ENCODE measurements at regions not wholly inside any gene's neighbourhood (a gene's known extent, or its start where the extent isn't known, plus 50 kb on each side); places are given as distances from the start of the nearest gene placed in this dataset.

GRCh38 chr2:12452185-12452584 is 264.6 kb upstream of the TRIB2 start:
- no peak for TF ChIP-seq CTCF (IDR thresholded peaks at IDR 0.05; ENCODE audit: borderline replicate concordance, control extremely low read depth, extremely low read depth, insufficient read depth, missing control alignments)
- DNase-seq (ENCODE audit: low spot score): no peak
- in situ Hi-C loops (cut with MboI; ENCODE audit: low sequenced_read_pairs, unreplicated experiment): no loop called here

GRCh38 chr2:12453731-12454130 is 263.0 kb upstream of the TRIB2 start:
- no peak for TF ChIP-seq CTCF (IDR thresholded peaks at IDR 0.05; ENCODE audit: borderline replicate concordance, control extremely low read depth, extremely low read depth, insufficient read depth, missing control alignments)
- no peak for DNase-seq (ENCODE audit: low spot score)
- in situ Hi-C loops (cut with MboI; ENCODE audit: low sequenced_read_pairs, unreplicated experiment): no loop called here

GRCh38 chr2:12455661-12456060 is 261.1 kb upstream of the TRIB2 start:
- TF ChIP-seq CTCF (IDR thresholded peaks at IDR 0.05; ENCODE audit: borderline replicate concordance, control extremely low read depth, extremely low read depth, insufficient read depth, missing control alignments): no peak
- DNase-seq (ENCODE audit: low spot score): no peak
- in situ Hi-C loops (cut with MboI; ENCODE audit: low sequenced_read_pairs, unreplicated experiment): no loop called here

GRCh38 chr2:12456293-12457106 is 260.2 kb upstream of the TRIB2 start:
- in situ Hi-C loops (cut with MboI; ENCODE audit: low sequenced_read_pairs, unreplicated experiment): no loop called here
- TF ChIP-seq CTCF (IDR thresholded peaks at IDR 0.05; ENCODE audit: borderline replicate concordance, control extremely low read depth, extremely low read depth, insufficient read depth, missing control alignments): no peak

GRCh38 chr2:12457831-12458230 is 258.9 kb upstream of the TRIB2 start:
- in situ Hi-C loops (cut with MboI; ENCODE audit: low sequenced_read_pairs, unreplicated experiment): no loop called here
- no peak for TF ChIP-seq CTCF (IDR thresholded peaks at IDR 0.05; ENCODE audit: borderline replicate concordance, control extremely low read depth, extremely low read depth, insufficient read depth, missing control alignments)
- no peak for DNase-seq (ENCODE audit: low spot score)

More at GRCh38 chr2:12456293-12457106, 260.2 kb upstream of the TRIB2 start:
- peak; percentile 55 for DNase-seq (ENCODE audit: low spot score)

GRCh38 chr2:12463189-12463588 is 253.5 kb upstream of the TRIB2 start:
- in situ Hi-C loops (cut with MboI; ENCODE audit: low sequenced_read_pairs, unreplicated experiment): no loop called here
- DNase-seq (ENCODE audit: low spot score): no peak
- no peak for TF ChIP-seq CTCF (IDR thresholded peaks at IDR 0.05; ENCODE audit: borderline replicate concordance, control extremely low read depth, extremely low read depth, insufficient read depth, missing control alignments)

Data from GM13976 (cell line).